ENCODE measurements at regions not wholly inside any gene's neighbourhood (a gene's known extent, or its start where the extent isn't known, plus 50 kb on each side); places are given as distances from the start of the nearest gene placed in this dataset.
A peak's percentile ranks its signal among the peaks of the same experiment; 100 is the strongest.
"Not testable (repeated sequence)": the region's sequence is repeated elsewhere in the genome, so short reads cannot be mapped to it uniquely, and the experiment has no call there.

DNA sequence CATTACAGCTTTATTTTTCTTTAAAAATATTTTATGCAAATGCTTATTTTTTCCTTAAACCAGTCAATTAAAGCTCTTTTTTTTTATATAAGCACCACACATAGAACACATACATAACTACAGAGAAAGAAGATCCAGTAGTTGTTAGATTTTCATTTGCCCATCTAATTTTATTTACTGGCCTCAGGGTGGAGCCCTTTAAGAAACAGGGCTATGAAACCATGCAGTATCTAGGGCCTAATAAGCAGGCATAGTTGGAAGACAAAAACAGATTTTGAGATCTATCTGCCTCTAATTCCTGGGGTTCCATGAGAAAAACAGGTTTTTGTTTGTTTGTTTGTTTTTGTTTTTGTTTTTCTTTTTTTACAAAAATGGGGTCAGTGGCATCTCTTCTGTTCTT, 120.6 kb downstream of the BCHE start:
- no peak for DNase-seq (ENCODE audit: low read depth)

DNA sequence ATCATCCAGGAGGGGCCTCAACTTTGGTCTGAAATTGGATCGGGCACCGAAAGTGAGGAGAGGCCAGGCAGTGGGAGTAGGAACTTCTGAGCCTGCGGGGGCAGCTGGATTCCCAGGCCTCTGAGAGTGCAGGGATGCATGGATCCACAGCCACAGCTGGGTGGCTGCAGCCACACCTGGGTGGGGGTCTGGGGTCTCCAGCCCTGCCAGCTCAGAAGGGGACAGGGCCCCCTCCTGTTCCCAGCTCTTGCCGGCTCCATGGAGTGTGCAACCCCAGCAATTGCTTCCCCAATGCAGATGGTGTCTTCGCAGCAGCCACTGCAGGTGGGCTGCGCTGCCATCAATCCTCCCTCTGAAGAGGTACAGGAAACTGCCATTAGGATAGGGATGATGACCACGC, 123.7 kb downstream of the BCHE start:
- DNase-seq (ENCODE audit: low read depth) = no peak

DNA sequence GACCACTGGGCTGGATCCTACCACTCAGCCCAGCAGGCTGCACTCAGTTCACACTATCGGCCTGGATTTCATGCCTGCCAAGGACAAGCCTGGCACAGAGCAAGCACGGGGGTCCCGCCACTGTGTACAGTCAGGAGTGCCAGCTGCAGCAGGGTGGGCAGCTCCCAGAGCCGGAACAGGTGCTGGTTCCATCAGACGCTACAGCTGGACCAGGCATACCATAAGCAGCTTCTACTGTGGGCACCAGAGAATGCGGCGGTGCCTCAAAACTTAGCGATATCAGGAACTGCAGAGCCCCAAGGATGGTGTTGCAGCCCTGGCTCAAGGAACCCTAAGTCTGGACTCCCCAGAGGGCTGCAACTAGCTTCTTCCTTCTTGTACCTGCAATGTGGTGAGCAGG, 124.8 kb downstream of the BCHE start:
- no peak for DNase-seq (ENCODE audit: low read depth)

DNA sequence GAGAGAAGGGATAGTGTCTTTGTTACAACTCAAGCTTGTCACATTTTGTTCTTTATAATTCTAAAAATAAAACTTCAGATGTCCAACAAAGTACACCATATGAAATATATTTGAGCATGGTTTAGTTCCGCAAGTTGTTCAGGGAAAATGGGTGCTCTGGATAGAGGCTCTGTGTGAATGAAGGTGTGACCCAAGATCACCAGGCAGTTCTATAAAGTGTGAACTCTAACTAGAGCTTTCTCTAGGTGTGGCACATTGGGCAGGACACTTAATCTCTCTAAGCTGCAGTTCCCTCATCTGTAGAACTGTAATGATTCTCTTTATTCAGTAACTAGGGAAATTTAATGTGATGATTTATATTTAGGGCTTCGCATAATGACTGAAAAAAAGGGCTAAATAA, 139.3 kb downstream of the BCHE start:
- DNase-seq (ENCODE audit: low read depth) = no peak

DNA sequence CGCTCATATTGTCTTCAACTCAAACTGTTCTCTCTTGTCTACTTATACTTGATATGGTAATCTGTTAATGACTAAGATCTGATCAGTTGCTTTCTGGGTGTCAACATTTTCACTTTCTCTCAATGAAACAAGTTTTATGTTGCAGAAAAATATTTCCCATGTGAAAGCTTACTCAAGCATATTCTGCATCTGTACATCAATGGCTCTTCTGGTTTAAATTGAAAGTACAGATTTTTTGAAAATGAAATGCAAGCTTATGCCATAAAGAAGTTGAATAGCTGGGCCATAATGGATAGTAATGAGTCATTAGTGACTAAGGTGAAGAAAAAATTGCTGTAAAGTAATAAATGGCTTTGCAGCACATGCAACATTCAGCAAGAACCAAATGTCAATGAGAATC, 140.7 kb downstream of the BCHE start:
- DNase-seq (ENCODE audit: low read depth) = no peak

DNA sequence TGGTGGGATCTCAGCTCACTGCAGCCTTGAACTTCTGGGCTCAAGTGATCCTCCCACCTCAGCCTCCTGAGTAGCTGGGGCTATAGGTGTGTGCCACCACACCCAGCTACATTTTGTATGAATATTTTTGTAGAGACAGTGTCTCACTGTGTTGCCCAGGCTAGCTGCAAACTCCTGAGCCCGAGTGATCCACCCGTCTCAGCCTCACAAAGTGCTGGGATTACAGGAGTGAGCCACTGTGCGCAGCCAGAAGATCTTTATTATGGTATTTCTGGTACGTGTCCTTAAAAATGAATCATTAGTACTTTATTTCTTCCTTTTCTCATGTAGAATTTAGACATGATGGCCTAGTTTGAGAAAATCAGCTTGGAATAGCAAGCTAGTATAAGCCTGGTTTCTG, 153.3 kb downstream of the BCHE start:
- no peak for DNase-seq (ENCODE audit: low read depth)

DNA sequence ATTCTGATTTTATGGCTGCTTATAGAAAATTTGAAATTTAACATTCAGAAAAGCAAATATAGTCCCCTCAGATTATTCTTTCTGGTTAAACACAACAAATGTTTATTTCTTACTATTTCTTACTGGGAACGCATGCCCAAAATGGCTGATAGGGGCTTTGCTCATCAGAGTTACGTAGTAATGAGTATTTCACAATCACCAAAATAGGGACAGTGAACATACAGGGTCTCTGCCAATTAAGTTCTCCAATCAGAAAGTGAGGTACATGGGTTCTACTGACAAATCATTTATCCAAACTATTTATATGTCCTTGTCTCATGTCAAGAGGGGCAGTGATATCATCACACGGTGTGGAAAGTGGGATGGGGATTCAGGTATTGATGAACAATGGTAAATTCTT, 154.5 kb downstream of the BCHE start:
- no peak for DNase-seq (ENCODE audit: low read depth)

DNA sequence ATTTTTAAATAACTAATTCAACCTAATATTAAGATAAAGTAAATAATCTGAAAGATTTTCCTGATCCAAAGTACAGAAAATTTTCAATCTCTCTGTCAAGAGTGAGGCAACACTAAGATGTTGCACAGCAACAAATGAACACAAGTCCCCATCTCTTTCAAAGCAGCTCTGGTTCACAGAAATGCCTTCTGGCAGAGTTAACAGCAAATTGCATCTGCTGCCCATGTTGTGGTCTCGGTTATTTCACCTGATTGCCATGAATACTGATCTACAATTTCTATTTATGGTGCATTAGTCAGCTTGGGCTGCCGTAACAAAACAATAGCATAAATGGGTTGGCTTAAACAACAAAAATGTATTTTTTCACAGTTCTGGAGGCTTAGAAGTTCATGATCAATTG, 167.3 kb downstream of the BCHE start:
- DNase-seq (ENCODE audit: low read depth) = peak; percentile 20

DNA sequence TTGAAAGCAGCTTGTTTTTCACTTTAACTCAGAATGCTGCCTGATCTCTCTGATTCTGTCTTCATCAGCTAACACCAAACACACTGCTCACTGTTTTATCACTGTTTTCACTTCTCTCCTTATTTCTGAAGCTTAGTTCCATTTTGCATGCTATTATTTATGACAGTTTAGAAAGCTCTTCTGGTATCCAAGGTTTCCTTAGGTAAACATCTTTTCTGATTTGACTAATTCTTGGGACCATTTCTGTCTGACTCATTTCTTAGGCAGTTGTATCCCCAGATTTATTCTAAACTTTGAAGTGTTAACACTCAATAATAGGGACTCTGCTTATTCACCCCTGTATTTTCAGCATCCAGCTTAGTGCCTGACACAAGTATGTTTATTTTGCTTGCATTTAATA, 167.7 kb downstream of the BCHE start:
- peak; percentile 58 for DNase-seq (ENCODE audit: low read depth)

DNA sequence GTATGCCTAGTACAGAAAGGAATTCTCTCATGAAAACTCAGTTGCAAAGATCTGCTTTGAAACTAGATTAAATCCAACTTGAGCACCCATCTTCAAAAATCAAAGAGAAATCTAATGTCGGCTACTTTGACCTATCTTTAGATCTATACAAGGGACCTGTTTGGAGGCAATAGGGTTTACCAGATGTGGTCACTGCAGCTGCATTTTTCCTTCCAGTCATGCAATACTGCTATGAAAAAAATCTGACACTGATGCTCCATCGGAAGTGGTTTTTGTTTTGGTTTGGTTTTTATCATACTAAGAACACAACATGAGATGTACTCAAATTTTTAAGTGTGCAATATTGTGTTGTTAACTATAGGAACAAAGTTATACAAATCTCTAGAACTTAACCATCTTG, 169.5 kb downstream of the BCHE start:
- no peak for DNase-seq (ENCODE audit: low read depth)

DNA sequence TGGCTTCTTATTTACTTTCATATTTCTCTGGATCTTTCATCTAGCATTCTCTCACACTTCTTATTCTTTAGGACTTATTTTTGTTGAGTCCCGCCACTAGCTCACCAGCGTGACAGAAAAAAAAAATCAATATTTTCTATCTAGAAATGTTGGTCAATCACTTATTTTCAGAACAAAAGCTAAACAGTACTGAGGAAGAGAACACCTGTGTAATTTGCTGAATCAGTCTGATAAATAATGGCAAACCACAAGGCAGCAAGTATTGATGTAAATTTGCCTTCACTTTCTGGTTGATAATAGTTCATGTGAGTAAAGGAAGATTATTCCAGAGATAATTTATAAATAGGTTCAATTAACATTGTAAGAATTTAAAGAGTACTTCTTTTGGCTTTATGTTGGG, 179.2 kb downstream of the BCHE start:
- no peak for DNase-seq (ENCODE audit: low read depth)

DNA sequence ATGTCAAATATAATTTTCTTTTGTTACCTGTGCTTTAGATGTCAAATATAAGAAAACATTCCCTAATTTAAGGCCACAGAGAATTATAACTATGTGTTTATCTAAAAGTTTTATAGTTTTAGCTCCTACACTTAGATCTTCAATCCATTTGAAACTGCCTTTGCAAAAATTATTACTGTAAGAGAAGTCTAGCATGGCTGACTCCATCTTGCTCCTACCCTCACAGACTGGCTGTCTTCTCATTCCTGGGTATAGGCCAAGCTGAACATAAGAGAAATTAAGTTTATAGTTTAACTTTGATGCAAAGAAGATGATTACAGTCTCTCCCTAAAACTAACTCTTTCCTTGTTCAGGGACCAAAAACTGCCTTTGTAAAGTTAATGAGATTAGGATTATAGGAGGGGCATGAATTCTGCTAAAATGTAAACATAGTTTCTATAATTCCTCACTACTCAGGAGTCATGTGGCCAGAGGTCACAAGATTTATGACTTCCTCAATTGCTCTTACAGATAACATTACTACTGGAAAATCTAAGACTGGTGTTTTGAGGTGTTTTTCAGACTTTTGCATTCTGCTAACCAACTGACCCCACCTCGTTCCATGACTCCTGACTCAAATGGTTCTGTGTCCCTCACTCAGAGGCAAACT, 184.0 kb downstream of the BCHE start:
- DNase-seq (ENCODE audit: low read depth) = peak; percentile 3

DNA sequence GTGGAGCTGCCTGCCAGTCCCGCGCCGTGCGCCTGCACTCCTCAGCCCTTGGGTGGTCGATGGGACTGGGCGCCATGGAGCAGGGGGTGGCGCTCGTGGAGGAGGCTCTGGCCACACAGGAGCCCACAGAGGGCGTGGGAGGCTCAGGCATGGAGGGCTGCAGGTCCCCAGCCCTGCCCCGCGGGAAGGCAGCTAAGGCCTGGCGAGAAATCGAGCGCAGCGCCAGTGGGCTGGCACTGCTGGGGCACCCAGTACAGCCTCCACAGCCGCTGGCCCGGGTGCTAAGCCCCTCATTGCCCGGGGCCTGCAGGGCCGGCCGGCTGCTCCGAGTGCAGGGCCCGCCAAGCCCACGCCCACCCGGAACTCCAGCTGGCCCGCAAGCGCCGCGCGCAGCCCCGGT, 187.9 kb downstream of the BCHE start:
- DNase-seq (ENCODE audit: low read depth) = not testable (repeated sequence)

DNA sequence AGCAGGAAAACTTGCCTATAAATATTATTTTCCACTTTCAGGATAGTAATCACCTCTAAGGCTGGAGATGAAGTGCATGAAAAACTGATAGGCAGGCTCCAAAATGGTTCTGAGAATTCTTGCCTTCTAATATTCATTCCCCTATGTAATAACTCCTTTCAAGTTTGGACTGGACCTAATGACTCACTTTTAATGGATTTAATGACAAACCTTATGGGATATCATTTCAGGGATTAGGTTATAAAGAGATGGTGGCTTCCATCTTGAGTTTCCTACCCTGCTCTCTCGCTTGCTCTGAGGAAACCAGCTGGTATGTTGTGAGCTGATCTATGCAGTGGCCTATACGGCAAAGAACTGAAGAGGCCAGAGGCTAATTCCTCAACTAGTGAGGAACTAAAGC, 192.0 kb downstream of the BCHE start:
- DNase-seq (ENCODE audit: low read depth) = no peak

DNA sequence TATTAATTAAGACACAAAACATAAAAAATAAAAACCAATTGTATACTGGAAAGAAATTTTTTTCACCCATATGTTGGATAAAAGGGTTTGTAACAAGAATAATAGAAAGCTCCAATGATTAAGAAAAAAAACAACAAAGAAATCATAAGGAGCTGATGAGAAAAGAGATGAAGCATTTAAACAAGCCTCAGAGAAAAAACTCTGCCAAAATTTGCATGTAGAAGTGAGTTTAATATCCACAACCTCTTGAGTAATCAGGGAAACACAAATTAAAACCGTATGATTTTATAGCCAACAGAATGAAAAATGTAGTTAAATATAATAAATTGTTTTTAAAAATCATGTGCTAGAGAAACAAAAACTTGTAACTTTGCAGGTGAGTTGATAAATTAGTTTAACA, 192.9 kb downstream of the BCHE start:
- DNase-seq (ENCODE audit: low read depth) = no peak

DNA sequence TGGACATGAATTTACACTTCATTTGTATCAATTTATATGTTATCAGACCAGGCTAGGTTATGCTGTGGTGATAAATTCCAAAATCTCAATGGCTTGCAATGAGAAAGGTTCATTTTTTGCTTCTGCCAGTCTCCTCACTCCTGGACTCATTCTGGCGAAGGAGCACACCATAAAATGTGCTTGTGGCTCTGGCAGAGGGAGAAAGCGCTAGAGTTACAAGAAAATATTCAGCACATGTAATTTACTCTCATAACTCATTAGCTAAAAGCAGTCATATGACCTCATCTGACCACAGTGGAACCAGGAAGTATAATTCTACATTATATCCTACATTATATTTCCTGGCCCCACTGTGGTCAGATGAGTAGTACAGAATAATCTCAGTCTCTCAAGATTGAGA, 193.8 kb downstream of the BCHE start:
- peak; percentile 66 for DNase-seq (ENCODE audit: low read depth)

DNA sequence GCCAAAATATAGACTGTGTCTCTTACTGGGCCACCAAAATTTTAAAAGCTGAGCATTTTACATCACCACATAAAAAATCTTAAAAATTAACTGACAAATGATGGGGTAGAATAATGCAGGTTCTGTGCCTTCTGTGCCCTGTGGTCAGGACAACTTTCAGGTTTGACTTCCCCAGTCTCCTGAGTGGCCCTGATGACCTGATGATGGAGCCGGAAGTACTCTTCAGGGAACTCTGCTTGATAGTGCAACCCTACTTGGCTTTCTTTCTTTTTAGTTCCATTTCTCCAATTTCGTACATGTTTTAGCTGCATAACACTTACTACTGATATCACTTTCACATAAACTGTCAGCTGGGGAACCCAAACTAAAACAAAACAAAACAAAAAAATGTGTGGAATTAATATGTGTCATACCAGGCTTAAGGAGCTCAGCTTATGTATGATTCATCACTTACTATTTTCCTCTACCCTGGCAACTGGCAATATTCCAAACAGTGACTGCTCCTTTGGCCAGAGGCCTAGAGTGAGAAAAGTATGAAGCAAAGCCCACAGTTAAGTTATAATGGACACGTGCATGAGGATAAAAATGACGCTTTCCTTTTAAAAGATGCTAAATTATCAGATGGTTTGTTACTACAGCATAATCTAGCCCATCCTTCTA, 194.3 kb downstream of the BCHE start:
- peak; percentile 98 for DNase-seq (ENCODE audit: low read depth)

DNA sequence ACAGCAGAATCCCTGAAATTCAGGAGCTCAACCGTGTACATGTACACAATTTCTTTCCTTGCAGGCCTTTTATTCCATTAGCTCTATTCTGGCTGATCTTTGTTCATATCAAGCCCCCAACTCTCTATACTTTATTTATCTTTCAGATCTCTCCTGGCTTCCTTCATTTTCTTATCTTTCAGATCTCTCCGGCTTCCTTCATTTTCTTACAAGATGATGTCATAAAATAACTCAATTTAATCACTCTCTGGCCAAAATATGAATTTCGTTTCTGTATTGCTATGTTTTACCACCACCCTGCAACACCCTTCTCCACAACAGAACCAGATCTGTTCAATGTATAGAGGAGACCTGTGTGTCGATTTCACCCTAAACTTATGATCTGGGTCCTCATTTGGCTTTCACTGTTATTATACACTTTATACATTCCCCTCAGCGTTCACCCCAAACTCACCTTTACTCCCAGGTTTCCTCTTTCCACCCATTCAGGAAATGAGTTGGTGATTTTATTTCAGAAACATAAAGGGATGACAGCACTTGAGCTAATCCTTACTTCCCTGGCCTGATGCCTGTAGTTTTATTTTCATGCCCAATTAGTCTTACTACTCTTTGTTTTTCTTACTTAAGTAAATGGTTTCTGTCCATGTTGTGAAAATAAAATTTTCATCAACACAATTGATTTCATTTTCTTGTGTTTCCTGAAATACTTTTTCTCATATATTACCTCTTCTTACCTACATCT, 195.5 kb downstream of the BCHE start:
- peak; percentile 18 for DNase-seq (ENCODE audit: low read depth)

DNA sequence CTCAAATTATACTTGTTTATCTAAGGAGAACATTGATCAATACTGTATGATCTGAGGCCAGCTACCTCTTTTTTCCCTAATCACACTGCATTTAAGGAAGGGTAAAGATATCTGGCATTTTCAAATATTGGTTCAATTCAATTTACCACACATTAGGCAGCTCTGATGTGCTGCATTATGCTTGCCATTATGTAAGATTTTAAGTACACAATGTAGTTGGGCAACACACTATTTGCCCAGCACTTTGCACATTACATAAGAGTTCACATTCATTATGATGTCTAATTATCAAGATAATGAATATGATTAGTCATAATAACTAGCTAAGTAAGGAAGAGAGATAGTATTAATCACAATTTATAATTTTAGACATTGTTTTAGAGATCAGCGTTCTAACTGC, 196.3 kb downstream of the BCHE start:
- no peak for DNase-seq (ENCODE audit: low read depth)

DNA sequence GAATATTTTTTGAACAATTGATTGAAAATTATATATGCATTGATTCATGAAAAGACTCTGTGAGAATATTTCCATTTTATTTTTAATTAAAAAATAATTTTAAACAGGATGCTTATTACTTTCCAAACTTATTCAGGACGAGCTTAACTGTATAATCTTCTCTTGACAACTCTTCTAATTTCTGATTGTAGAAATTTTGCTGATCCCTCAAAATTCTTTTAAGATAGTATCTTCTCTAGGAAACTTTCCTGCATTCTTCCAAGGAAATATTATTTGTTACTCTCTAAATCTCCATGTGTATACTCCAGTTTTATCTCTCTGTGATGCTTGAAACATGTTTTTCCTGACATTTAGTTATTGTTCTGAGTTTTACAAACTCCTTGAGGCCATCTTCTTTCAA, 197.2 kb downstream of the BCHE start:
- no peak for DNase-seq (ENCODE audit: low read depth)

DNA sequence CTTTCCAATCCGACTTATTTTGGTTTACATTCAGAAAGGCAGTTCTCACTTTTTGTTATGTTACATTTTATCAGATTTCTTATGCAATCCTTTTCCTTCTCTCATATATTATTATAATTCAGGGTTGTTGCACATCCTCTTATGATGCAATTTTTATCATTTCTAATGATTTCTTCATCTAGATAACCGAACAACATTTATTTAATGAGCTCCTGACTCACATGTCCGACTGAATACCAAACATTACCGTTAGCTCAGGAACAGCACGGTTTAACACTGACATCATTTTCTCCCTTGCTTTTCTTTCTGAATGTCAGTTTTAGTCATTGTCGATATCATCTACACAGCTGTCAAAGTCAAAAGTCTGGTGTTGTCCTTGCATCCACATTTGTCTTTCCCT, 199.2 kb downstream of the BCHE start:
- no peak for DNase-seq (ENCODE audit: low read depth)

DNA sequence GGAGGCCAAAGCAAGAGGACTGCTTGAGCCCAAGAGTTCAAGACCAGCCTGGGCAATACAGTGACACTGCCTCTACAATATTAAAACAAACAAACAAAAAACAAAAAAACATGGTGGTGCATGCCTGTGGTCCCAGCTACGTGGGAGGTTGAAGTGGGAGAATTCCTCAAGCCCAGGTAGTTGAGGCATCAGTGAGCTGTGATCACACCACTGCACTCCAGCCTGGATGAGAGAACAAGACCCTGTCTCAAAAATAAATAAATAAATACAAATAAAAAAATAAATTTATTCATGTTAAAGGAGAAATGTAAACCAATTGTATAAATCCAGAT, 200.6 kb downstream of the BCHE start:
- DNase-seq (ENCODE audit: low read depth) = no peak
